PC-9 (cell line): ENCODE measurements at regions not wholly inside any gene's neighbourhood (a gene's known extent, or its start where the extent isn't known, plus 50 kb on each side); places are given as distances from the start of the nearest gene placed in this dataset.

Experiments
- BruUV-seq: library from RNA; stranded (reverse); fragments of 400-500 nt; replicated peaks from 2 replicates; lab custom pipeline; 2021; lab: Mats Ljungman, UMichigan
- CTCF ChIA-PET: fragments of 300-600 bp; sonication (Branson Sonifier 250); formaldehyde crosslinking; loops from one replicate; lab custom pipeline; 2022; ENCODE audit warnings: antibody characterized with exemption; lab: Charles Lee
- POLR2A ChIA-PET: fragments of 300-600 bp; sonication (Branson Sonifier 250); formaldehyde crosslinking; loops from one replicate; lab custom pipeline; 2022; ENCODE audit warnings: antibody characterized with exemption; ENCODE audit not compliant: unreplicated experiment; lab: Charles Lee
- DNase-seq, 2 experiments: peaks; one replicate each; pipeline versions ENCODE4 v3.0.0 to v3.0.0-alpha.2; 2015 to 2022; ENCODE audit warnings: mixed read lengths in 1 of 2
- H2AFZ ChIP-seq: fragments of 200-600 bp; sonication (generic); 2 replicates; pipeline ENCODE4 v1.8.1; 2017; ENCODE audit warnings: antibody characterized with exemption
- H3F3A ChIP-seq: fragments of 200-600 bp; sonication (generic); 2 replicates; pipeline ENCODE4 v1.8.1; 2017; ENCODE audit warnings: antibody characterized with exemption, mild to moderate bottlenecking, low read depth; ENCODE audit not compliant: insufficient read depth
- H3K27ac ChIP-seq: fragments of 200-600 bp; sonication (generic); 2 replicates; pipeline ENCODE4 v1.6.1; 2016; ENCODE audit warnings: mixed run types
- H3K27me3 ChIP-seq: fragments of 200-600 bp; sonication (generic); 2 replicates; pipeline ENCODE4 v1.6.1; 2016; ENCODE audit warnings: low read depth, mixed run types; ENCODE audit not compliant: insufficient read depth
- H3K36me3 ChIP-seq: fragments of 200-600 bp; sonication (generic); 2 replicates; pipeline ENCODE4 v1.6.1; 2016; ENCODE audit warnings: low read depth, mixed run types
- H3K4me1 ChIP-seq: fragments of 200-600 bp; sonication (generic); replicated peaks from 2 replicates; pipeline ENCODE4 v1.6.1; 2016; ENCODE audit warnings: mixed run types; ENCODE audit not compliant: insufficient read depth
- H3K4me2 ChIP-seq: fragments of 200-600 bp; sonication (generic); 2 replicates; pipeline ENCODE4 v1.6.1; 2017; ENCODE audit warnings: mixed run types
- H3K4me3 ChIP-seq: fragments of 200-600 bp; sonication (generic); 2 replicates; pipeline ENCODE4 v1.6.1; 2016; ENCODE audit warnings: mixed run types
- H3K79me2 ChIP-seq: fragments of 200-600 bp; sonication (generic); 2 replicates; pipeline ENCODE4 v1.6.1; 2017; ENCODE audit warnings: low read depth, mixed run types
- H3K9me2 ChIP-seq: fragments of 200-600 bp; sonication (generic); 2 replicates; pipeline ENCODE4 v1.8.1; 2017; ENCODE audit warnings: mild to moderate bottlenecking; ENCODE audit not compliant: insufficient read depth
- H3K9me3 ChIP-seq: fragments of 200-600 bp; sonication (generic); 2 replicates; pipeline ENCODE4 v1.8.1; 2016; ENCODE audit warnings: low read depth; ENCODE audit not compliant: insufficient read depth
- H4K20me1 ChIP-seq: fragments of 200-600 bp; sonication (generic); 2 replicates; pipeline ENCODE4 v1.8.1; 2017; ENCODE audit not compliant: insufficient read depth
- EZH2 ChIP-seq: fragments of 200-600 bp; sonication (generic); IDR thresholded peaks from 2 replicates; pipeline ENCODE4 v1.8.0; 2017; ENCODE audit warnings: antibody characterized with exemption, low read depth
- intact Hi-C: fragments of 100-400 bp; cut with micrococcal nuclease; formaldehyde crosslinking; loops from one replicate; pipeline ENCODE4 v1.10.0; 2022; ENCODE audit not compliant: unreplicated experiment
- TF ChIP-seq, protein P1 (sequence below): fragments of 200-600 bp; sonication (generic); conservative IDR thresholded peaks from 2 replicates; pipeline ENCODE4 v1.6.1; 2017; ENCODE audit warnings: mixed run types, antibody characterized with exemption, mild to moderate bottlenecking, moderate library complexity

DNA sequence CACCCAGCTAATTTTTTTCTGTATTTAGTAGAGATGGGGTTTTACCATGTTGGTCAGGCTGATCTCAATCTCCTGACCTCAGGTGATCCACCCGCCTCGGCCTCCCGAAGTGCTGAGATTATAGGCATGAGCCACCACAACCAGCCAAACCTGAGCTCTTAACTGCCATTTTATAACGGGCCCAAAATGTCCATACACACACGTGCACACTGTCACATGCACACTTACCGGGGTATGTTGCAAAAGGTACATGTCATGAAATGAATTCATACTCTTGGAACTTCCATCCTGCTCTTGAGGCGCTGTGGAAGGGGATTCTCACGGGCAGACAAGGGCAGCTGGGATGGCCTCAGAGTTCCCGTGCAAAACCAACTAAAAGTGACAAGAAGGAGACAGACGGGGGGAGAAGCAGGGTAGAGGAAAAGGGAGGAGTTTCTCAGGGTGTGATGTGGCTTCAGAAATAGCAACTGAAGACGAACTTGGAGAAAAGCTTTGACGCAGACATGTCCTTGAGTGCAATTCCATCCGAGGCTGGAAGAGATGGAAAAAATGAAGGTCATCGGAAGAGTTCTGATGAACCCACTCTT lies 110.9 kb downstream of the BDH1 start:
- Histone ChIP-seq H3K4me3 (no peak overlapping the region), H3K27me3 (no peaks in the 10 kb centered on the region), H3F3A (no peaks in the 10 kb centered on the region), H3K4me2 (no peak overlapping the region), H3K36me3 (no peaks in the 10 kb centered on the region), H3K79me2 (no peaks in the 10 kb centered on the region), H3K9me3 (no peaks in the 10 kb centered on the region), H3K4me1 (no peaks in the 10 kb centered on the region), H3K27ac (no peak overlapping the region), H2AFZ (no peak overlapping the region), H3K9me2 (no peaks in the 10 kb centered on the region), H4K20me1 (no peaks in the 10 kb centered on the region)
- DNase-seq = no peak
- no TSS peak for BruUV-seq
- intact Hi-C loops = no loop called here
- no peak for TF ChIP-seq EZH2
- TF ChIP-seq, protein P1, sequence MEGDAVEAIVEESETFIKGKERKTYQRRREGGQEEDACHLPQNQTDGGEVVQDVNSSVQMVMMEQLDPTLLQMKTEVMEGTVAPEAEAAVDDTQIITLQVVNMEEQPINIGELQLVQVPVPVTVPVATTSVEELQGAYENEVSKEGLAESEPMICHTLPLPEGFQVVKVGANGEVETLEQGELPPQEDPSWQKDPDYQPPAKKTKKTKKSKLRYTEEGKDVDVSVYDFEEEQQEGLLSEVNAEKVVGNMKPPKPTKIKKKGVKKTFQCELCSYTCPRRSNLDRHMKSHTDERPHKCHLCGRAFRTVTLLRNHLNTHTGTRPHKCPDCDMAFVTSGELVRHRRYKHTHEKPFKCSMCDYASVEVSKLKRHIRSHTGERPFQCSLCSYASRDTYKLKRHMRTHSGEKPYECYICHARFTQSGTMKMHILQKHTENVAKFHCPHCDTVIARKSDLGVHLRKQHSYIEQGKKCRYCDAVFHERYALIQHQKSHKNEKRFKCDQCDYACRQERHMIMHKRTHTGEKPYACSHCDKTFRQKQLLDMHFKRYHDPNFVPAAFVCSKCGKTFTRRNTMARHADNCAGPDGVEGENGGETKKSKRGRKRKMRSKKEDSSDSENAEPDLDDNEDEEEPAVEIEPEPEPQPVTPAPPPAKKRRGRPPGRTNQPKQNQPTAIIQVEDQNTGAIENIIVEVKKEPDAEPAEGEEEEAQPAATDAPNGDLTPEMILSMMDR = no peak
- ChIA-PET POLR2A (no interaction called here), CTCF (no interaction called here)

DNA sequence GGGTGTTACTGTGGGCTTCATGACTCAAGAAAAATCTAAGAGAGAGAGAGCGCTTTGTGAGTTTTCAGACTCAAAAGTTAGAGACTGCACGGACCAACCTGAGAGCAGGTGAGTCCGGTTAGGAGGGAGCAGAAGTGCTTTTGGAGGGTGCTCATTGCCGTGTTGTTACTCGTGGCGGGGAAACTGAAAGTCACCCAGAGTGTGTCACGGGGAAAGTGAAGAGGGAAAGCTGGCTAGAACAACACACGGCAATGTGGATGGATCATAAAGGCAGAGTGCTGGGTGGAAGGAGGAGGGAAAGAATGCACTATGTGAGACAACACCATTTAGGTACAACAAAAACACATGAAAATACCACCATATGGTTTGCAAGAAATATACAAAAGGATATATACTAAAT lies 112.3 kb downstream of the BDH1 start:
- Histone ChIP-seq H3K9me3 (no peaks in the 10 kb centered on the region), H3K4me3 (no peak overlapping the region), H3F3A (no peaks in the 10 kb centered on the region), H3K4me1 (no peaks in the 10 kb centered on the region), H3K36me3 (no peaks in the 10 kb centered on the region), H3K79me2 (no peaks in the 10 kb centered on the region), H4K20me1 (no peaks in the 10 kb centered on the region), H3K27ac (no peak overlapping the region), H3K9me2 (no peaks in the 10 kb centered on the region), H3K4me2 (no peak overlapping the region), H2AFZ (no peak overlapping the region), H3K27me3 (no peaks in the 10 kb centered on the region)
- intact Hi-C loops = no loop called here
- no peak for DNase-seq
- no TSS peak for BruUV-seq
- ChIA-PET CTCF (no interaction called here), POLR2A (no interaction called here)
- TF ChIP-seq, protein P1 = no peak
- TF ChIP-seq EZH2 = no peak

DNA sequence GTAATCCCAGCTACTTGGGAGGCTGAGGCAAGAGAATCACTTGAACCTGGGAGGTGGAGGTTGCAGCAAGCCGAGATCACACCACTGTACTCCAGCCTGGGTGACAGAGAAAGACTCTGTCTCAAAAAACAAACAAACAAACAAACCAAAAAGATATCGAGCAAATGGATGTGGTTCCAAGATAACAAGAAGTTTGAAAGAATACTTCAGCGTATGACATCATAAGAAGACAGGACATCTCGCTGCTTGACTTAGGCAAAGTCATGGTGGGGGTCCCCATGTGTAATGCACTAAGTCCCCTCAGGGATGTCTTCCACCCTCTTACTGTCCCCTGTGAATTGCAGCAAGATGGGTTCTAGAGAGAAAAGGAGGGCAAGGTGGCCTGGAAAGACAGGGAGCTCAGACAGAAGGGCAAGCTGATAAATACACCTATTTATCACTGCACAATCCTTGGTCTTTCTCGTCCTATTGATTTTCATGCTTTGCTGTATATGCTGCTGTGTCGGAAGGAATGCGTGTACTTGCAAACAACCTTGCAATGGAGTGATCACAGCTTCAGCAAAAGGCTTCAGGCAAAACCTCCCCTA lies 115.0 kb downstream of the BDH1 start:
- no peaks in the 10 kb centered on the region for H3K36me3 ChIP-seq
- no peaks in the 10 kb centered on the region for H3K27me3 ChIP-seq
- H3K4me3 ChIP-seq = no peak overlapping the region
- H3K27ac ChIP-seq = no peak overlapping the region
- no peak overlapping the region for H2AFZ ChIP-seq
- H3K9me3 ChIP-seq = no peaks in the 10 kb centered on the region
- intact Hi-C loops = no loop called here
- no peaks in the 10 kb centered on the region for H3K4me1 ChIP-seq
- POLR2A ChIA-PET = no interaction called here
- BruUV-seq = no TSS peak
- TF ChIP-seq EZH2 = no peak
- TF ChIP-seq, protein P1 = no peak
- CTCF ChIA-PET = no interaction called here
- H3K9me2 ChIP-seq = no peaks in the 10 kb centered on the region
- no peaks in the 10 kb centered on the region; the same call in 1 of the 2 replicates for H3F3A ChIP-seq
- H3K79me2 ChIP-seq = no peaks in the 10 kb centered on the region
- no peaks in the 10 kb centered on the region for H4K20me1 ChIP-seq
- no peak for DNase-seq
- H3K4me2 ChIP-seq = no peak overlapping the region
